HG03342 (cell line): ENCODE measurements at regions not wholly inside any gene's neighbourhood (a gene's known extent, or its start where the extent isn't known, plus 50 kb on each side); places are given as distances from the start of the nearest gene placed in this dataset.
"Not testable (repeated sequence)": the region's sequence is repeated elsewhere in the genome, so short reads cannot be mapped to it uniquely, and the experiment has no call there.

Experiments
- ATAC-seq: cut with Tn5 transposase; IDR thresholded peaks from one replicate; pipeline ENCODE4 v1.9.1; 2021; ENCODE audit warnings: mild to moderate bottlenecking, moderate library complexity; ENCODE audit not compliant: unreplicated experiment

GRCh38 chr3:86794361-86795065 is 196.4 kb downstream of the VGLL3 start:
- ATAC-seq, result no peak

GRCh38 chr3:86793786-86794185 is 197.2 kb downstream of the VGLL3 start:
- ATAC-seq, result no peak

- ATAC-seq, result no peak
Measured at GRCh38 chr3:86792316-86792715, 198.6 kb downstream of the VGLL3 start.

- no peak for ATAC-seq
Measured at GRCh38 chr3:86790884-86791549, 199.9 kb downstream of the VGLL3 start.

DNA sequence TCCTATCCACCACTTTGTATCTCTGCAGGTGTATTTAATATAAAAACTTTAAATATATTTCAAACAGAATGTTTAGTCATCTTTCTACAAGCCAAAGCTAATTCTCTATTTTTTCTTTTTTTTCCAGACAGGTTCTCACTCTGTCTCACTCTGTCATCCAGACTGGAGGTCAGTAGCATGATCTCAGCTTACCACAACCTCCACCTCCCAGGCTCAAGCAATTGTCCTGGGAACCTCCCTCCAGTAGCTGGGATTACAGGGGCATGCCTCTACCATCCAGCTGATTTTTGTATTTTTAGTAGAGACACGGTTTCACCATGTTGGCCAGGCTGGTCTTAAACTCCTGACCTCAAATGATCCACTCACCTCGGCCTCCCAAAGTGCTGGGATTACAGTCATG is 202.6 kb downstream of the VGLL3 start:
- ATAC-seq, result no peak

- no peak for ATAC-seq
Measured at GRCh38 chr3:86787091-86787490, 203.9 kb downstream of the VGLL3 start.

DNA sequence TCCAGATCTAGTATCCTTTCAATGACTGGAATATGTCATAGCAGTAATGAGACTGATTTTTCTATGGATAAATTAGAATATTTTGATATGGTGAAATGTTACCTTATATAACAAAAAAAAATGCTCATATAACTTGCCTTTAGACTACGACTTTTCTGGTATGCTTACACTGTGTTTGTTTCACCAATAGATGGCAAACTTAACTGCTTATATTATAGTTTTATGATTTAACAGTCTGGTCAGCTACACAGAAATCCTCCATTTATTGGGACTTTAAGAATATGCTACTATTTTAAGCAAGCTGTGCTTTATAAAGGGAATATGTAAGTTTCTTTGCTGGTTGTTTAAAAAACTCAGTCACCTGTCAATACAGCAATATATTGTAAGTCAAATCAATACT is 205.6 kb downstream of the VGLL3 start:
- no peak for ATAC-seq

DNA sequence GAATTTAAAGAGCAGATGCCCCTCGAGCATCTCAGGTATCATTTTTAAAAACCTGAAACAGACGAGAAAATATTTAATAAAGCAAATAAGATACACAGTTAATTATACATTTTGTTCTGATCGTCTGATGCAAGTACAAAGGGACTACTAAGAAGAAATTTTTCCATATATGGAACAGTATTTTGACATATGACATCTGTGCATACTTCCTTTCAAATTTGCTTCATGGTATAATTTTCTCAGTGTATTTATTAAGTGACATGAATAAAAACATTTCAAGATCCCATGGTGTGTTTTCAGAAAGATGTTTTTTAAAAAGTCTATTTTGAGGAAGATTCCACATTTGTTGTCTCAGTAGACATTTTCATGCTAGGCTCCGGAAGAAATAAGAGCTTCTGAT is 208.1 kb downstream of the VGLL3 start:
- ATAC-seq, result no peak

DNA sequence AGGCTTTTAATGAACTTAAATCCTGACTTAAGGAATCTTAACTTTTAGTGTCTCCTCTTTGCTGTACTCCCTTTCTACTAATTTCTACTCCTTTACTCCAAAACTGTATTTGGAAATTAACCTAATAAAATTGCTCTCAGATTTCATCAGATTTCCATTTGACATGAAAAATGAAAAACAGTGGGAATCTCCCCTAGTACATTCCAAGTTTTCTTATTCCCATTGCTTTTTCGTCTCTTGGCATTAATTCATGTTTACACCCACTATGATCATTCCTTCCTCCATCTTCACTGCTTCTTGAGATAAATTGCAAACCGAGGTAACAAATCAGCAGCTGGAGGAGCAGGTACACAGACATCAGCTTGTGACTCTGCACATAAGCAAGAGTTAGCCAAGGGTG is 208.7 kb downstream of the VGLL3 start:
- ATAC-seq, result no peak

DNA sequence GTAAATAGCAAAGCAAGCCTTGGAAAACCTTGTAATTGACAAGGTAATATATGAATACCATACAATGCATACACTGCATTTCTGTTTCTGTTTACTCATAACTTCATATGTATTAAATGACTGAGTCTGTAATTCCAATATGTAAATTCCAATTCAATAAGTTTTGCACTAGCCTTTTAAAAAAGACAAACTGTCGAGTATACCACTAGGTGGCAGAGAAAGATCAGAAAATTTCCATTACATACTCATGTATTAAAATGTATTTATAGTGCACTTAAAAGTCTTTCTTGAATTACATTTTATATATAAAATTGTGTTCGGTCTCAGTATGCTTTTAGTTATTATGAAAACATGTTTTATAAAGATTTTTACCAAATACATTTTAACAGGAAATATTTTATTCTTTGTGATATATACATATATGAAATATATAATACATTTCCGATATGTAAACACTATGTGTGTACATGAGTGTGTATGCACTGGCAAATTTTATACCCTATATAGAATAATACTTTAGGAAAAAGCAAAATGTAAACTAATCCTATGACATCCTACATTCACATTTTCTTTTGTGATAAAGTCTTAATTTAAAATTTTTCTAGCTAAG is 216.8 kb downstream of the VGLL3 start:
- ATAC-seq, result no peak

DNA sequence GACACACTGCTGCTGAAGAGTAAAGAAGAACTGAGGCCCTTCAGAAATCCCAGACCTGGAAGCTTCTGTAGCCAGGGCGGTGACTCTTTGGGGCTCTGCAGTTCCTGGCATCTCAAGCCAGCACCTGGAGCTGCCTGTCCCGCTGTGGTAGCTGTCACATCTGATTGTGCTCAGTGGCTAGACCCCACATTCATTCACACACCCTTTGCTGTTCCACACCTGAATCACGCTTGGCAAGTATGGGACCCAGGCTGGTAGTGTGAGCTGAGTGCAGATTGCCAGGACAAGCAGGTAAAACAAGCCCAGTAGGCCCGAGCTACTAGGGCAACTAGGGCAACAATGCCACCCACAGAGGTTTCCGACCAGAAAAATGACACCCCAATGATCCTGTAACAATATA is 218.2 kb downstream of the VGLL3 start:
- no peak for ATAC-seq

- ATAC-seq, result no peak
Measured at GRCh38 chr3:86771741-86772512, 219.0 kb downstream of the VGLL3 start.

DNA sequence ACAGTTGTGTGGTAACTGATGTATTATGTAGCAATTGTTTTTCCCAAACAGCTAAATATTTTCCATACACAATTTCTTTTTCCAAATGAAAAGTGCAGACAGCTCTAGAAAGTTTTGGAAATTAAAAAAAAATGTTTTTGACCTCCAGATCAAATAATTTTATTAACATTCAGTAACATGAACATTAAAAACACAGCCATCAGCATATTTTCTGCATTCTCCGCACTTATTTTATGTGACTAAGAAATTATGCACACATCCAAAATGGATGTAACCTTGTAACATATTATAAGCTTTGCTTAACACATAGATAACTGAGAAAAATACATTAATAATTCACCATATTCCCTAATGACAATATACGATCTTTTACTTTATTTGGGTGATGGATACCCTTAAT is 224.6 kb downstream of the VGLL3 start:
- ATAC-seq, result no peak

DNA sequence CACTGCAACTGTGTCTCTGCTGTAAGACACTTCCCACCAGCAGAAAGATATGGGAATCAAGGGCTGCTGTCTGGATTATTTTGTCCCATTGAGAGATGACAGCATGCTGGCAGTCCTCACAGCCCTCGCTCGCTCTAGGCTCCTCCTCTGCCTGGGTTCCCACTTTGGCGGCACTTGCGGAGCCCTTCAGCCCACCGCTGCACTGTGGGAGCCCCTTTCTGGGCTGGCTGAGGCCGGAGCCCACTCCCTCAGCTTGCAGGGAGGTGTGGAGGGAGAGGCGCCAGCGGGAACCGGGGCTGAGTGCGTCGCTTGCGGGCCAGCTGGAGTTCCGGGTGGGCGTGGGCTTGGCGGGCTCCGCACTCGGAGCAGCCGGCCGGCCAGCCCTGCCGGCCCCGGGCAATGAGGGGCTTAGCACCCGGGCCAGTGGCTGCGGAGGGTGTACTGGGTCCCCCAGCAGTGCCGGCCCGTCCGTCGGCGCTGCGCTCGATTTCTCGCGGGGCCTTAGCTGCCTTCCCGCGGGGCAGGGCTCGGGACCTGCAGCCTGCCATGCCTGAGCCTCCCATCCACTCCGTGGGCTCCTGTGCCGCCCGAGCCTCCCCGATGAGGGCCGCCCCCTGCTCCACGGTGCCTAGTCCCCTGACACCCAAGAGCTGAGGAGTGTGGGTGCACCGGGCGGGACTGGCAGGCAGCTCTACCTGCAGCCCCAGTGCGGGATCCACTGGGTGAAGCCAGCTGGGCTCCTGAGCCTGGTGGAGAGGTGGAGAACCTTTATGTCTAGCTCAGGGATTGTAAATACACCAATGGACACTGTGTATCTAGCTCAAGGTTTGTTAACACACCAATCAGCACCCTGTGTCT is 233.4 kb downstream of the VGLL3 start:
- ATAC-seq, result not testable (repeated sequence)

DNA sequence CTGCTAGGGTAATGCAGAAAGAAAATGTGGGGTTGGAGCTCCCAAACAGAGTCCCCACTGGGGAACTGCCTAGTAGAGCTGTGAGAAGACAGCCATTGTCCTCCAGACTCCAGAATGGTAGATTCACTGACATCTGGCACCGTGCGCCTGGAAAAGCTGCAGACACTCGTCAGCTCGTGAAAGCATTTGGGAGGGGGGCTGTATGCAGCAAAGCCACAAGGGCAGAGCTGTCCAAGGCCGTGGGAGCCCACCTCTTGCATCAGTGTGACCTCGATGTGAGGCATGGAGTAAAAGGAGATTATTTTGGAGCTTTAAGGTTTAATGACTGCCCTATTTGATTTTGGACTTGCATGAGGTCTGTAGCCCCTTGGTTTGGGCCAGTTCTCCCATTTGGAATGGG is 242.9 kb downstream of the VGLL3 start:
- ATAC-seq, result no peak

- no peak for ATAC-seq
Measured at GRCh38 chr3:86744051-86744450, 246.9 kb downstream of the VGLL3 start.

DNA sequence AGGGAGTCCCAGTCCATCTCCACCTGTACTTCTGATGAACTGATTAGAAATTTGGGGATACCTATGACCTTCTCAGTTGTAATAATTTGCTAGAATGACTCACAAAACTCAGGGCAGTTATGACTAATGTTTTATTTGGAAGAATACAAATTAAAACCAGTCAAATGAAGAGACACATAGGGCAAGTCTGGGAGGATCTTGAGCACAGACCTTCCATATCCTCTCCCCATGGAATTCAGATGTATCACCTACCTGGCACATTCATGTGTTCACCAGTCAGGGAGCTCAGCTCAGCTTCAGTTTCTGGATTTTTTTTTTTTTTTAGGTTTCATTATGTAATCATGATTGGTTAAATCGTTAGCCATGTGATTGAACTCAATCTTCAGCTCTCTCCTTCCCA is 247.7 kb downstream of the VGLL3 start:
- no peak for ATAC-seq

- ATAC-seq, result no peak
Measured at GRCh38 chr3:86740751-86741150, 250.2 kb downstream of the VGLL3 start.

GRCh38 chr3:86739244-86739643 is 251.7 kb downstream of the VGLL3 start:
- no peak for ATAC-seq

DNA sequence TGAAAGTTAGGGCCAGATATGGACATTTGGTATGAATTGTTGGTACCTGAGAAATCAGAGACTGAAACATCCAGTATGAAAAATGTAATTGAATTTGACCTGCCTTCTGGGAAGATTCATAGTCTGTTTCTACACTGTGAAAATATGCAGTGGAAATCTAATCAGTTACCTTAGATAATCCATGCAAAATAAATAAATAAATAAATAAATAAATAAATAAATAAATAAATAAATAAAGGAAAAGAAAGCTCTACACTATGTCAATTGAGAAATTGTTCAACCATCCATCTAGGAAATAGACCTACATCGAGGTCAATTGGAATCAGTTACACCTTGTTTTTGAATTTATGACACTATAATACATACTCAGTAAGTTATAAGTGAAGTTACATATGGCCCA is 252.3 kb downstream of the VGLL3 start:
- no peak for ATAC-seq

DNA sequence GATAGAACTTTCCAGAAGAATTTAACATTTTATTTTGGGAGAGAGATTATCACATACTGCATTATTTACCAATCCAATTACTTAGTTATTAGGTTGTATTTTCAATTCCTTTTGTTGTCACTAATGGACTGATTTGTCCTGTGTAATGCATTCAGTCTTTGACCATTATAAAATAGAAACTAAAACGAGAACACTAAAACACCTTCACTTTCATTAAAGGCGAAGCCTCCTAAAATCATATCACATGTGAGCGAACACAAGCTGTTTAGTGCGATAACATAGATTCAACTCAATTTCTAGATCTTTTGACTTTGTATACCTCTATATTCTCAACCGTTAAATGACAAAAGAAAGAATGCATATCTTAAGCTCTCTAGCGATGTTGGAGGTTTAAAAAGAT is 253.4 kb downstream of the VGLL3 start:
- no peak for ATAC-seq
